ENCODE measurements at regions not wholly inside any gene's neighbourhood (a gene's known extent, or its start where the extent isn't known, plus 50 kb on each side); places are given as distances from the start of the nearest gene placed in this dataset.

- TF ChIP-seq, protein P1, sequence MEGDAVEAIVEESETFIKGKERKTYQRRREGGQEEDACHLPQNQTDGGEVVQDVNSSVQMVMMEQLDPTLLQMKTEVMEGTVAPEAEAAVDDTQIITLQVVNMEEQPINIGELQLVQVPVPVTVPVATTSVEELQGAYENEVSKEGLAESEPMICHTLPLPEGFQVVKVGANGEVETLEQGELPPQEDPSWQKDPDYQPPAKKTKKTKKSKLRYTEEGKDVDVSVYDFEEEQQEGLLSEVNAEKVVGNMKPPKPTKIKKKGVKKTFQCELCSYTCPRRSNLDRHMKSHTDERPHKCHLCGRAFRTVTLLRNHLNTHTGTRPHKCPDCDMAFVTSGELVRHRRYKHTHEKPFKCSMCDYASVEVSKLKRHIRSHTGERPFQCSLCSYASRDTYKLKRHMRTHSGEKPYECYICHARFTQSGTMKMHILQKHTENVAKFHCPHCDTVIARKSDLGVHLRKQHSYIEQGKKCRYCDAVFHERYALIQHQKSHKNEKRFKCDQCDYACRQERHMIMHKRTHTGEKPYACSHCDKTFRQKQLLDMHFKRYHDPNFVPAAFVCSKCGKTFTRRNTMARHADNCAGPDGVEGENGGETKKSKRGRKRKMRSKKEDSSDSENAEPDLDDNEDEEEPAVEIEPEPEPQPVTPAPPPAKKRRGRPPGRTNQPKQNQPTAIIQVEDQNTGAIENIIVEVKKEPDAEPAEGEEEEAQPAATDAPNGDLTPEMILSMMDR (conservative IDR thresholded peaks at IDR 0.05): peak; percentile 14; the same call in 1 of the 2 replicates
- TF ChIP-seq ZFX (IDR thresholded peaks at IDR 0.05): no peak
Measured at GRCh38 chr4:133921280-133922195, 280.1 kb downstream of the PABPC4L start.
